ENCODE measurements at regions not wholly inside any gene's neighbourhood (a gene's known extent, or its start where the extent isn't known, plus 50 kb on each side); places are given as distances from the start of the nearest gene placed in this dataset.

DNA sequence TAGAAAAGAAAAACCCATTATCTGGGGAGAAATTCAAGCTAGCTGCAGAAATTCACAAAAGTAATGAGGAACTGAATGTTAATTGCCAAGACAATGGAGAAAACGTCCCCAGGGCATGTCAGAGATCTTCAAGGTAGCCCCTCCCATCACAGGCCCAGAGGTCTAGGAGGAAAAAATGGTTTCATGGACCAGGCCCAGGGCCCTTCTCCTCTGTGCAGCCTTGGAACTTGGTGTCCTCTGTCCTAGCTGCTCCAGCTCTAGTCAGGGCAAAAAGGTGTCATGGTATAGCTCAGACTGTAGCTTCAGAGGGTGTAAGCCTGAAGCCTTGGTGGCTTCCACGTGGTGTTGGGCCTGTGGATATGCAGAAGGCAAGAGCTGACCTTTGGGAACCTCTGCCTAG, 411.8 kb downstream of the ADRA2A start:
- TF ChIP-seq, protein P1, sequence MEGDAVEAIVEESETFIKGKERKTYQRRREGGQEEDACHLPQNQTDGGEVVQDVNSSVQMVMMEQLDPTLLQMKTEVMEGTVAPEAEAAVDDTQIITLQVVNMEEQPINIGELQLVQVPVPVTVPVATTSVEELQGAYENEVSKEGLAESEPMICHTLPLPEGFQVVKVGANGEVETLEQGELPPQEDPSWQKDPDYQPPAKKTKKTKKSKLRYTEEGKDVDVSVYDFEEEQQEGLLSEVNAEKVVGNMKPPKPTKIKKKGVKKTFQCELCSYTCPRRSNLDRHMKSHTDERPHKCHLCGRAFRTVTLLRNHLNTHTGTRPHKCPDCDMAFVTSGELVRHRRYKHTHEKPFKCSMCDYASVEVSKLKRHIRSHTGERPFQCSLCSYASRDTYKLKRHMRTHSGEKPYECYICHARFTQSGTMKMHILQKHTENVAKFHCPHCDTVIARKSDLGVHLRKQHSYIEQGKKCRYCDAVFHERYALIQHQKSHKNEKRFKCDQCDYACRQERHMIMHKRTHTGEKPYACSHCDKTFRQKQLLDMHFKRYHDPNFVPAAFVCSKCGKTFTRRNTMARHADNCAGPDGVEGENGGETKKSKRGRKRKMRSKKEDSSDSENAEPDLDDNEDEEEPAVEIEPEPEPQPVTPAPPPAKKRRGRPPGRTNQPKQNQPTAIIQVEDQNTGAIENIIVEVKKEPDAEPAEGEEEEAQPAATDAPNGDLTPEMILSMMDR (IDR thresholded peaks at IDR 0.05; ENCODE audit: borderline replicate concordance, control extremely low read depth, extremely low read depth, insufficient read depth, missing control alignments) = no peak
- in situ Hi-C loops (cut with MboI; ENCODE audit: low sequenced_read_pairs, unreplicated experiment) = no loop called here
- DNase-seq (ENCODE audit: low spot score) = no peak

DNA sequence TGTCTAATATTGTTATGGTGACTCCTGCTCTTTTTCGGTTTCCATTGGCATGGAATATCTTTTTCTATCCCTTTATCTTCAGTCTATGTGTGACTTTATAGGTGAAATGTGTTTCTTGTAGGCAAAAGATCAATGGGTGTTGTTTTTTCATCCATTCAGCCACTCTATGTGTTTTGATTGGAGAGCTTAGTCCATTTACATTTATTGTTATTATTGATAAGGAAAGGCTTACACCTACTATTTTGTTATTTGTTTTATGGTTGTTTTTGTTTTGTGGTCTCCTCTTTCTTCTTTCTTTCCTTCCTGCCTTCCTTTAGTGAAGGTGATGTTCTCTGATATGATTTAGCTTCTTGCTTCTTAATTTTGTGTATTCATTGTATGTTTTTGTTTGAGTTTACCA, 414.3 kb downstream of the ADRA2A start:
- DNase-seq (ENCODE audit: low spot score) = no peak
- TF ChIP-seq, protein P1 (IDR thresholded peaks at IDR 0.05; ENCODE audit: borderline replicate concordance, control extremely low read depth, extremely low read depth, insufficient read depth, missing control alignments) = no peak
- in situ Hi-C loops (cut with MboI; ENCODE audit: low sequenced_read_pairs, unreplicated experiment) = no loop called here

DNA sequence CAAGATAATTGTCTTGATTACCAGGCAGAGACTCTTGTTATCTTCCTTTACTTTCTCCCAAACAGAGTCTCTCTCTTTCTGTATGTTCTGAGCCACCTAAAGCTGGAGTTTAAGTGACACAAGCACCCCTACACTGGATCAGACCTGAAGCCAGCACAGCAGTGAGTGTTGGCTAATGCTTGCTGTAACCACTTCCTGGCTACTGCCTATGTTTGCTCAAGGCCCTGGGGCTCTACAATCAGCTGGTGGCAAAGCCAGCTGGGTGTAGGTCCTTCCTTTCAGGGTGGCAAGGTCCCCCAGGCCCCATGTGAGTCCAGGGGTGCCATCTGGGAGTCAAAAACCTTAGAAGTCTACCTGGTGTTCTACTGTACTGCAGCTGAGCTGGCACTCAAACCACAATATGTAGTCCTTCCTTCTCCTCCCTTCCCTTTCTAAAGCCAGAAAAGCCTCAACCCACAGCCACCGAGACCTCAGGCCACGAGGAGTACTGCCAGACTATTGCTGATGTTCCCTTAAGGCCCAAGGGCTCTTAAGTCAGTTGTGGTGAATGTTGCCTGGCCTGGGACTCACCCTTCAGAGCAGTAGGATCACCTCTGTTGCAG, 416.3 kb downstream of the ADRA2A start:
- in situ Hi-C loops (cut with MboI; ENCODE audit: low sequenced_read_pairs, unreplicated experiment) = no loop called here
- no peak for DNase-seq (ENCODE audit: low spot score)
- TF ChIP-seq, protein P1 (IDR thresholded peaks at IDR 0.05; ENCODE audit: borderline replicate concordance, control extremely low read depth, extremely low read depth, insufficient read depth, missing control alignments) = no peak

DNA sequence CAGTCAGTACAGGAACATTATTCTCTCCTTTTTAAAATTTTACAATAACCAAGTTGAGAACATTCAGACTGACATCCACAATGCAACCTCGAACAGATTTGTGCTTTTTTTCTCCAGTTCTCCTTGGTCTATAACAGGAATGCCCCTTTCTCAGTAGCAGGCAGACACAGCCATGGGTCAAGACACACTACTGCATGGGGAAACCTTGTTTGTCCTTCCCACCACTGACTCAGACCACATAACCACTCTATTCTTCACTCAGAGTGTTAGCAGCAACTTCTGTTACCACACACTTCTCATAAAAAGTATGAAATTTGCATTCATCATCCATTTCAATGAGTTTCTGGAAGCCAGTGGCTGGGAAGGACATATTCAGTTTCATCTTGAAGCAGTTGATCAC, 421.7 kb downstream of the ADRA2A start:
- in situ Hi-C loops (cut with MboI; ENCODE audit: low sequenced_read_pairs, unreplicated experiment) = no loop called here
- no peak for DNase-seq (ENCODE audit: low spot score)

DNA sequence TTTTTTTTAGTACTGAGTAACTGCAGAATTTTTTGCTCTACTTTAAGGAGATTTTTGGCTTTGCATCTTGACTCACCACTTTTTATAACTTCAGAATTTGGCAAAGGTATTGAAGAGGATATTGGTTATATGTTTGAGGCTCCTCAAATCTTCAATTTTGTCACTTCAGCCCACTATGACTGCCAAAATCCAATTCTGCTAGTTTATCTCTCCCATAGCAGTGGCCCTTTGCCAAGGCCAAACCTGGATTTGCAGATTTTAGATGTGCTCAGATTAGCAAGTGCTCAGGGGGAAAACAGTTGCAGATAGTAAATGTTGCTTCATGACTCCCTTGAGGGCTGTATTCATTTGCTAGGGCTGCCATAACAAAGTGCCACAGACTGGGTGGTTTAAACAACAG, 427.5 kb downstream of the ADRA2A start:
- no peak for DNase-seq (ENCODE audit: low spot score)
- TF ChIP-seq, protein P1 (IDR thresholded peaks at IDR 0.05; ENCODE audit: borderline replicate concordance, control extremely low read depth, extremely low read depth, insufficient read depth, missing control alignments) = no peak
- in situ Hi-C loops (cut with MboI; ENCODE audit: low sequenced_read_pairs, unreplicated experiment) = no loop called here

More for the DNA sequence above, 421.7 kb downstream of the ADRA2A start:
- TF ChIP-seq, protein P1 (IDR thresholded peaks at IDR 0.05; ENCODE audit: borderline replicate concordance, control extremely low read depth, extremely low read depth, insufficient read depth, missing control alignments) = no peak

DNA sequence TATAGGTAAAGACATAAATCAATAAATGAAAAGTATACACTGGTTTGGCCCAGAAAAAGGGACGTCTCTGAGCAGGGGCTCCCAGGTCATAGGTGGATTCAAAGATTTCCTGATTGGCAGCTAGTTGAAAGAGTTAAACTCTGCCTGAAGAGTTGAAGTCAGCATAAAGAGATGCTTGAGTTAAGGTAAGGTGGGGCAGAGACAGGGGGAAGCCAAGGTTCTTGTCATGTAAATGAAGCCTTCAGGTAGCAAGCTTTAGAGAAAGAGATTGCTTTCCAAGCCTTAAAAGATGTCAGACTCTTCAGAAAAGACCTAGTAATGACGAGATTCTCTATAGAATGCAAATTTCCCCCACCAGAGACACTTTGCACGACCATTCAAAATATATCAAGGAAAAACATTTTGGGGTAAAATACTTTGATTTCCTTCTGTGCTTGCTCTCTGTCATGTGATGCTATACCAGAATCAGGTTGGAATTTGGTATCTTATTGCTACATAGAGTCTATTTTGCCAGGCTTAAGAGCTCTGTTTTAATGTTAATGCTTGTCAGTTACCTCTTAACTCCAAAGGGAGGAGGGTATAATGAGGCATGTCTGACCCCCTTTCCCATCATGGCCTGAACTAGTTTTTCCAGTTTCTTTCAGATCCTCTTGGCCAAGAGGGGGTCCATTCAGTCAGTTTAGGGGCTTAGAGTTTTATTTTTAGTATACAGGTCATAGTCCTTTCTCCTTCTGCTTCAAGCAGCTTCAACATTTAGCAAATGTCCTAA, 429.6 kb downstream of the ADRA2A start:
- in situ Hi-C loops (cut with MboI; ENCODE audit: low sequenced_read_pairs, unreplicated experiment) = no loop called here
- TF ChIP-seq, protein P1 (IDR thresholded peaks at IDR 0.05; ENCODE audit: borderline replicate concordance, control extremely low read depth, extremely low read depth, insufficient read depth, missing control alignments) = no peak
- DNase-seq (ENCODE audit: low spot score) = no peak

Measured in GM13976 (cell line).